OCI-M1 (cell line): ENCODE measurements at regions not wholly inside any gene's neighbourhood (a gene's known extent, or its start where the extent isn't known, plus 50 kb on each side); places are given as distances from the start of the nearest gene placed in this dataset.
A peak's percentile ranks its signal among the peaks of the same experiment; 100 is the strongest.
"Not testable (repeated sequence)": the region's sequence is repeated elsewhere in the genome, so short reads cannot be mapped to it uniquely, and the experiment has no call there.

Source experiments
- DNase-seq: peaks from one replicate; lab custom pipeline; 2025; lab: John Stamatoyannopoulos, UW

DNA sequence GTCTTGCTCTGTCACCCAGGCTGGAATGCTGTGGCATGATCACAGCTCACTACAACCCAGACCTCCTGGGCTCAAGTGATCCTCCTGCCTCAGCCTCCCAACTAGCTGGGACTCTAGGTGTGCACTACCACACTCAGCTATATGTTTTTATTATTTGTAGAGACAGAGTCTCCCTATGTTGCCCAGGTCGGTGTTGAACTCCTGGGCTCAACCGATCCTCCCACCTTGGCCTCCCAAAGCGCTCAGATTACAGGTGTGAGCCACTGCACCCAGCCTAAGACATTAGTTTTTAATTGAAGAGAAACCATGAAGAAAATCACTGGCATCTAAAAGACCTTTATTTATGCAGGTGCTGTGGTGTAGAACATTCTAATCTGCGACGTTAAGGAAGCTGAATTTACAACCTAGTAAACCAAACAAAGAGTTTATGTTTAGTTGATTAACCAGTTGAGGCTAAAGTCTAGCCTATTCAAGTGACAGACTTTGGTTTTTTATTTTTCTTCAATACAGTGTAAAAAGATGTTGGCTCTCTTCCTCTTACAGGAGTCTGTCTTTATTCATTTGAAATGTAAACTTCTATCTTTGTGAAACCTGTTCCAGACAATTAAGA, 52.5 kb upstream of the NBL1 start:
- no peak for DNase-seq

DNA sequence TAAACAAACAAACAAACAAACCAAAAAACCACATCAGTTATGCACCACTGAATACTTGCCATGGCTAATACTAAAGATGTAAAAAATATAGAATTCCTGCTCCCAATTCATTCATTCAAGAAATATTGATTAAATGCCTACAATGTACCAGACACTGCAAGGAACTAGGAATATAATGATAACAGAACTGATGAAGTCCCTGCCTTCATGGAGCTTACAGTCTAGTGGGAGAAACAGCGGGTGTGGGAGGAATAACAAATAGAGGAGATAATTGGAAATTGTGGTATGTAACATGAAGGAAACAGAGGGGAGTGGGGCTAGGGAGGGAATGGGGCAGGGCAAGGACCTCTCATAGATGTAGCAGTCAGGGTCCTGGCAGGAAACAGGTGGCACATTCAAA, 58.6 kb upstream of the NBL1 start:
- no peak for DNase-seq

DNA sequence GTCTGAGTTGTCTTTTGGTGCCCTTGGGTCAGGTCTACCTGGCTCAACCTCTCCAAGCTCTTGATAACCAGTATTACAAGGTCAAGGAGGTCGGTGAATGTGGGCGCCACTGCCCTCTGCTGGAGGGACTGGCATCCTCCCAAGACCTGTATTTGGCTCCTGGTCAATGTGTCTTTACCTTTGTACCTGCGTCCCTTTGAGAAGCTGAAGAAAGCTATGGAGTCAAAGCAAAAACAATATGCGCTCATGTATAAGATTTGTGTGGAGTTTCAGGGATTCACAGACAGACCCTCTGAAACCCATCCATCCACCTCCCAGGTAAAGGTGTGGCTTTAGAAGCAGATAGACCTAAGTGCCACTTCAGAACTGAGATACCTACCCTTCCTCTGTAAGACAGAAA, 61.8 kb upstream of the NBL1 start:
- DNase-seq, result peak; percentile 81

DNA sequence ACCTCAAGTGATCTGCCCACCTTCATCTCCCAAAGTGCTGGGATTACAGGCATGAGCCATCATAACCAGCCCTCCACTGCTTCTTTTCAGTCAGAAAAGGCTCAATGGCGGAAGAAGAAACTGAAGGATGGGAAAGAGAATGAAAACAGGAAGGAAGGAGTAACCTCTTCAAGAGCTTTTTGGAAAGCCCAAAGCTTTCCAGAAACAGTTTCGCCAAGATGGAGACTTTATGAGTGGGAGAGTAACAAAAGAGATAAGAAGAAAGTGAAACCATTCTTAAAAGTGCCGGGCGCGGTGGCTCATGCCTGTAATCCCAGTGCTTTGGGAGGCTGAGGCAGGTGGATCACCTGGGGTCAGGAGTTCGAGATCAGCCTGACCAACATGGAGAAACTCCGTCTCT, 62.7 kb upstream of the NBL1 start:
- DNase-seq, result peak; percentile 40

DNA sequence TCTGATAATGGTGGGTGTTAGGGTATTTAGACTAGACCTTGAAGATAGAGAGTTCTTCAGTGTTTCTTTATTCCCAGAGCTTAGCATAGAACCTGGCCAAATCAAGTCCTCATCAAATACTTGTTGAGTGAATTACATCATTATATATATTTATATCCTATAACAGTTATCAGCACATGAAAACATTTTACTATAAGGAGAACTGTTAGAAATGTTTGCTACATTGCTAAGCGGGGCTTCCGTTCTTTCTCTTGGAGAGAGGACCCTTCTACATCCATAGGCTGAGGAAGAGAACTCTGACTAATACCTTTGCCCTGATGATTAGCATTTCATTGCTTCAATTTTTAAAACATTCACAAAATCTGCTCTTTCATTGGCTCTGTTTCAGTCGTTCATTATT, 66.5 kb upstream of the NBL1 start:
- no peak for DNase-seq

DNA sequence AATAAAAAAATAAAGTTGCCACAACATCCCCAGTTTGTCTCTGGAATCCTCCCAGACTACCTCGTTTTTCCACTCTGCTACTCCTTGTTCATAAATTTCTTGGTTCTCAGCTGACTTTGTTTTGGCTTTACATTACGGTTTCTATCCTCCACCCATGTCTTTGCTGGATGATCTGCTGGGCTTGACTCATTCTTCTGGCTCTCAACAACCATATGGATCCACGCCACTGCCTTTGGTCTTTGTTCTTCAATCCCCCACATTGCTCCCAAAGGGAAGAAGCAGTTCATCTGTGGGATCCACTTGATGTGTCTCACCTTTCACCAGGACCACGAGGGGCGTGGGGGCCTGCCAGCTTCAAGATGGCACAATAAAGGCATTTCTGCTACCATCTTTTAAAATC, 67.1 kb upstream of the NBL1 start:
- DNase-seq, result no peak

DNA sequence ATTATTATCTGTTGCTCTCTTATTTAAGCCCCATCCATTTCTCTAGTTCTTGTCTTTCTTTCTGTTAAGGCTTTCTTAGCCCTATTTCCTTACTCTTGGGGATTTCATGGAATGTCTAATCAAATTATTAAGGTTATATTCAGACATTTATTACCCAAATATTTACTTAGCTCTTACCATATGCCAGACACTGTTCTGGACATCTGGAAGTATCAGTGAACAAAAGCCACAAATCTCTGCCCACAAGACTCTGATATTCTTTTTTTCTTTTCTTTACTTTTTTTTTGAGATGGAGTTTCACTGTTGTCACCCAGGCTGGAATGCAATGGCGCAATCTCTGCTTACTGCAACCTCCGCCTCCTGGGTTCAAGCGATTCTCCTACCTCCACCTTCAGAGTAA, 74.3 kb upstream of the NBL1 start:
- DNase-seq, result no peak

DNA sequence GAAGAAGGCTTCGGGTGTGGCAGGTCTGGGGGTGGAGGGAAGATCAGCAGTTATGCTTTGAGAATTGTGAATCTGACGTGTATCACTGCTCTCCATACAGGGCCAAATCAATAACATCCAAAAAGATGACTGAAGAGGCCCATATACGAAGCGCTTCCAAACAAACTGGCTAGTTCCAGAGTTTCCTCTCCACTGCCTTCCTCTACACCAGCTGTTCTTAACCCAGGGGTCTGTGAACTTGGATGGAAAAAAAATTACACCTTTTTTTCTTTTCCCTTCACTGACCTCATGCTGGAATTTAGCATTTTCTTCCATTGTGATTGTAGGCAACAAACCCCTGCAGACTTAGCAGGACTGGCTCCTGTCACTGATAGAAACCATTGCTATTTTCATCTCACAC, 77.1 kb upstream of the NBL1 start:
- no peak for DNase-seq

DNA sequence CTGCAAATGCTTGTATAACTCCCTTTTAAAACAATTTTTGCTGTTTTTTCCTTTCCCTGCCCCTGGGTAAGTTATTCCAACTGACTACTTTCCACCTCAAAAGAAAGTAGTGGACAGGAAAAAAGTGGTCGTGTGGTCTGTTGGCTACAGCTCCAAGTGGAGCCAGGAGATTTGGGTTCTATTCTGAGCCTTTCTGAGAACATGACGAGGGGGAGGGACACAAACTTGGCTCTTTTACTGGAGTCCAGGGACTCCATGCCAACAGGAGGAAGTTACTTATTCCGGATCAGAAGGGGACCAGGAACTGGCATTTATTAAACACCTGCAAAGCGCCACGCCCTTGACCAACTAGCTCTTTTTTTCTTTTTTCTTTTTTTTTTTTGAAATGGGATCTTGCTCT, 79.0 kb upstream of the CAPZB start:
- DNase-seq, result no peak

DNA sequence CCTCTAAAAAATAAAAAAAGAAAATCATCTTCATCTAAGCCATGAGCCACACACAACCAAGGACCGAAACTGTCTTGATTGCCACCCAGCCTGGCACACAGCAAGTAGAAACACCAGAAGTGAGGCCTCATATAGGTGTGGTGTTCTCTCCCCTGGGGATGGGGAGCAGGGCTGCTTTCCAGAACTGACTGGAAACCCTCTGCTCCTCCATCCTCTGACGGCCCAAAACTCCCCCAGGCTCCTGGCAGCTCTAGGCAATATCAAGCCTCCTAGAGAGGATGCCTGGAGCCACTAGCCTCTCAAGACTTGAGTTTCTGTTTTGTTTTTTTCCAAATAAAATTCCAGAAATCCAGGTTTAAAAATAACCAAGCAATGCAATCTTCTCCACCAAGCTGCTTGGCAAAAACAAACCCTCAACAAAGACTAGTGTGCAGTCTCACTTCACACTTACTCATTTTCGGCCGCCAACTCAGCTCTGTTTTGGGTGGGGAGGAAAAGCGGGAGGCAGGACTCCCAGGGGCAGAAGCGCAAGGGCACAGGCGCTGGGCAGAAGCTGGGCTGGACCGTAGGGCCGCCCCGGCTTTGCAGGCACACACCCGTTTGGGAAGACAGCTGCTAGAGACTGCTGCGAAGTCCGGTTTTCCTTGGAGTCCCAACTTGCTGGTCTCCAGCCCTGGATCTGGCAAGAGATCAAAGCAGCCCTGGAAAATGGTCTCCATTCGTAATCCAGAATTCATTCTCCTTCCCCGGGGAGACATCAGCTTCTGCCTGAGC, 78.2 kb upstream of the CAPZB start:
- DNase-seq, result no peak

DNA sequence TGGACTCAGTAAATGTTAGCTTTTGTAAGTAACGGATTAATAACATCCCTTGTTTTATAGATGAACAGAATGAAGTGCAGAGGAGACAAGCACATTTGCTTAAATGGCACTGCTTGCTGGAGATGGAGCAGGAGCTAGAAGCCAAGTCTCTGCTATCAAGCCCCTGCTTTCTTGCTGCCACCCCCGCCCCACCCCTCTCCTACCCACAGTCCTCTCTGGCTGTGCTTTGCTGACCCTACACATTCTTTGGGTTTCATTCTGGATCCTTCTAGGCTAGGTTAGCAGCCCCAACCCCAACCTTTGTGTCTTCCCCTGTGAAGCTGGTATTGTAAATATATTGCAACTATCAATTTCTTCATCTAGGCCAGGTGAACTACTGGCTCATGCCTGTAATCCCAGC, 77.5 kb upstream of the CAPZB start:
- DNase-seq, result no peak

DNA sequence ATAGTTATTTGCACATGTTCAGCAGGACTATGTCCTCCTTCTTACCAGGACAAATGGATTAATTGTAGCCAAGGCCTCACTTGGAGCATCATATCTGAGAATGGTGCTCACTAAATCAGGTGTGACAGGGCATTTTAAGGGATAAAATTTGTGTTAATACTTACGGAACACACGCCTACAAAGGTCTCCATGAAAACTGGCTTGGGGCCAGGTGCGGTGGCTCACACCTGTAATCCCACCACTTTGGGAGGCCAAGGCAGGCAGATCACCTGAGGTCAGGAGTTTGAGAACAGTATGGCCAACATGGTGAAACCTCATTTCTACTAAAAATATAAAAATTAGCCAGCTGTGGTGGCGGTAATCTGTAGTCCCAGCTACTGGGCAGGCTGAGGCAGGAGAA, 75.1 kb upstream of the CAPZB start:
- no peak for DNase-seq

DNA sequence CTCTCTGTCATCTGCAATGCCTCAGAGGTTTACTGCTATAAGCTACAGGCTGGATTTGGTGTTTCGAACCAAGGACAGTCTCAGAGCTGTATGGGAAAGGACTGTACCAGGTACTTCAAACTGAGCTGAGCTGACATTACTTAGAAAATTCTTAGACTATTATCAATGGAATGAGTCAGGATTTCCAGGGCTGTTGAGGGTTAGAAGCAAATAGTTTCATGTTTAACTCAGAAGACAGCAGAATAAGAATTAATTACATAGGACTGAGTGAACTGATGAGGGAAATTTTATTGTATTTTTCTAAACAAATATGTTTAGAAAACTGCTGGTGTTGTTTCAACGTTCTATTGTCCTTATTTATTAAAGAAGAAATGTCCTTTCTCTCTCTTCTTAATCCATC, 74.3 kb upstream of the CAPZB start:
- peak; percentile 13 for DNase-seq

DNA sequence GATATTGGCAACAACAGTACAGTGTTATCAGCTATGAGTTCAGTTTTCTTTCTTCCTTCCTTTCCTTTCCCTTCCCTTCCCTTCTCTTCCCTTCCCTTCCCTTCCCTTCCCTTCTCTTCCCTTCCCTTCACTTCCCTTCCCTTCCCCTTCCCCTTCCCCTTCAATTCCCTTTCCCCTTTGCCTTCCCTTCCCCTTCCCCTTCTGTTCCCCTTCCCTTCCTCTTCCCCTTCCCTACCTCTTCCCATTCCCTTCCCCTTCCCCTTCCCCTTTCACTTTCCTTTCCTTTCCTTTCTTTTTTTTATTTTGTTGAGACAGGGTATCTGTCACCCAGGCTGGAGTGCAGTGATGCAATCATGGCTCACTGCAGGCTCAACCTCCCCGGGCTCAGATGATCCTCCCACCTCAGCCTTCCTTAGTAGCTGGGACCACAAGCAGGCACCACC, 72.3 kb upstream of the CAPZB start:
- peak; percentile 59 for DNase-seq

DNA sequence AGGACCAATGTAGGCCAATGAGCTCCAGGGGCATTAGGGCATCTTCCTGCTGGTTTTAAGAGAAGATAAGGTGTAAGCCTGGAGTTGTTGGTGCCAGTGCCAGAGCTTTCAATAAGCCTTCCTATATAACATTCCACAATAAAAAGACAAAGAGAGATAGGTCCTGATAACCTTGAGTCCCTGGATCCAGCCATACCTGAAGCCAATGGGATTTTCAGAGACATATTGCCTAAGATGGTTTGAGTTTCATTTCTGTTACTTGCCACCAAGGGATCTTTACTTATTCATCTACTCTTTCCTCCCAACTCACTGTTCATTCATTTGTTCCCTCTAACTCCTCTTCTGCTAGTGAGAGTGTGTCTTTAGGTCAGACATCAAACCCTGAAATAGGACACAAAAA, 68.8 kb upstream of the CAPZB start:
- DNase-seq, result no peak

DNA sequence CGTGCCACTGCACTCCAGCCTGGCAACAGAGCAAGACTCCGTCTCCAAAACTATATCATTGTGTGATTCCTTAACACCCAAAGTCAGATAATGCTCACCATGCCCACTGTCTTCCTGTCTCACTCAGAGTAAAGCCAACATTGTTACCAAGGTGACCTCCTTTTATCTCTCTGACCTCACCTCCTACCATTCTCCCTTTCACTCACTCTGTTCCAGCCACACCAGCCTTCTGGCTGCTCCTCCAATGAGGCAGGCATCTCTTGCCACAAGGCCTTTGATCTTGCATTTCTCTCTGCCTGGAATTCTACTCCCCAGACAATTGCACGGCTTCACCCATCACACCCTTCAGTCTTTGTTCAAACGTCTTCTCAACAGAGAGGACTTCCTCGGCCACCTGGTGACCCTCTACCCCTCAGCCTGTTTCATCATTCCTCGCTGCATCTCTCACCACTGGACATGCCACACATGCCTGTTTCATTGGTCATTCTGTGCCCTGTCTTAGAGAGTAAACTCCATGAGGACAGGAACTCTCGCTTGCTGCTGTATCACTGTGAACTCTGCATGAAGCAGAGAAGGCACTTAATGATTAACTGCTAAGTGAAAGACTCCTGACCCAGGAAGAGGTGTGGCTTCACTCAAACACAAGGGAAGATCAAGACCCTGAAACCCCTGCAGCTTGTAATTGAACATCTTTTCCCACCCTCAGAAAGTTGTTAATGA, 67.1 kb upstream of the CAPZB start:
- no peak for DNase-seq

DNA sequence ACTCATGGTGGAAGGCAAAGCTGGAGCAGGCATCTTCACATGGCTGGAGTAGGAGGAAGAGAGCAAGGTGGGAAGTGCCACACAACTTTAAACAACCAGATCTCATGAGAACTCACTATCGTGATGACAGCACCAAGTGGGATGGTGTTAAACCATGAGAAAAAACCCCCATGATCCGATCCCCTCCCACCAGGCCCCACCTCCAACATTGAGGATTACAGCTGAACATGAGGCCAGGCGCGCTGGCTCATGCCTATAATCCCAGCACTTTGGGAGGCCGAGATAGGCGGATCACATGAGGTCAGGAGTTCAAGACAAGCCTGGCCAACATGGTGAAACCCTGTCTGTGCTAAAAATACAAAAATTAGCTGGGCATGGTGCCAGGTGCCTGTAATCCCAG, 66.5 kb upstream of the CAPZB start:
- DNase-seq, result not testable (repeated sequence)

DNA sequence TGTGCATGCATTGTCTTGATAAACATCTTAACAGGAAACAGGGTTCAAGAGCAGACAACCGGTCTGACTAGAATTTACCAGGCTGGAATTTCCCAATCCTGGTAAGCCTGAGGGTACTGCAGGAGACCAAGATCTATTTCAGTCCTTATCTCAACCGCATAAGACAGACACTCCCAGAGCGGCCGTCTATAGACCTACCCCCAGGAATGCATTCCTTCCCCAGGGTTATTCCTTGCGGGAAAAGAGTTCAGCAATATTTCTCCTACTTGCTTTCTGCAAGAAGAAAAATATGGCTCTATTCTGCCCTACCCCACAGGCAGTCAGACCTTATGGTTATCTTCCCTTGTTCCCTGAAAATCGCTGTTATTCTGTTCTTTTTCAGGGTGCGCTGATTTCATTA, 65.1 kb upstream of the CAPZB start:
- DNase-seq, result not testable (repeated sequence)

DNA sequence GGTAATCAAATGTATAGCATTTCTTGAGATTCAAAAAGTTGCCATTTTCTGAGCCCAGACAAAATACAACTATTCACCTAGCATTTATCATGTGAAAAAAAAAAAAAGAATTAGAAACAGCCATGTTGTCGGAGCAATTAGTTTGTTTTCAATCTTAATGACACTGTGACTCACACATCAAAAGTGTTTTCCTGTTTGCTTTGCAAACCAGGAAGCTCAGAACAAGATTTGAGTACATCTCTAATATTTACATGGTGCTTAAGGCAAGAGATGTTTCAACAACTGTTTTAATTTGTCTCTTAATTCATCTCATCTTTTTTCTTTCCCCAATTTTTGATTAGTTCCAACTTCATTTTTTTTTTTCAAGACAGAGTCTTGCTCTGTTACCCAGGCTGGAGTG, 62.5 kb upstream of the CAPZB start:
- DNase-seq, result no peak

DNA sequence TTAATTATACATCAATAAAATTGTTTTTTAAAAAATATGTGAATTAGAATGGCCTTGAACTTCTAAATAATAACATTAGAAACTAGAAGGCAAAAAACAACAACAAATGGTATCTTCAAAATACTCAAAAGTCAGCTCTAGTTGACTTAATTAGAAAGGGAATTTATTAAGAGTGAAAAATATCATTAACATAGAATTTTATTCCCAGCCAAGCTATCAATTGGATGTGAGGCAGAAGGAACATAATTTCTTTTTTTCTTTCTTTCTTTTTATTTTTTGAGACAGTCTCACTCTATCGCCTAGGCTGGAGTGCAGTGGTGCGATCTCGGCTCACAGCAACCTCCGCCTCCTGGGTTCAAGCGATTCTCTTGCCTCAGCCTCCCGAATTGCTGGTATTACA, 51.2 kb upstream of the CAPZB start:
- no peak for DNase-seq

DNA sequence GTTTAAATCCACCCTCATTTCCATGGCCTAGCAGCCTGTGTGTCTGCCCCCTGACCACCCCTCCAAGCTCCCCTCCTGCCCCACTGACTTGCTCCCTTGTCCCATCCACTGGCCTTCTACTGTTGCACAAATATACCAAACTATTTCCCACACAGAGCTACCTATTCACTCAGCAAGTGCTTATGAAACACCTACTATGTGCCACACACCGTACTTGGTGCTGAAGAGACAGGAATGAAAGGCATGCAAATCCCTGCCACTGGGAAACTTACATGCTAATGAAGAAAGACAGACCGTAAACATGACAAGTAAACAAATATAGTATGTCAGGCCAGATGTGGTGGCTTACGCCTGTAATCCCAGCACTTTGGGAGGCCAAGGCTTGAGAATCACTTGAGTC, 49.9 kb upstream of the CAPZB start:
- DNase-seq, result no peak
